ENCODE measurements at regions not wholly inside any gene's neighbourhood (a gene's known extent, or its start where the extent isn't known, plus 50 kb on each side); places are given as distances from the start of the nearest gene placed in this dataset.

DNA sequence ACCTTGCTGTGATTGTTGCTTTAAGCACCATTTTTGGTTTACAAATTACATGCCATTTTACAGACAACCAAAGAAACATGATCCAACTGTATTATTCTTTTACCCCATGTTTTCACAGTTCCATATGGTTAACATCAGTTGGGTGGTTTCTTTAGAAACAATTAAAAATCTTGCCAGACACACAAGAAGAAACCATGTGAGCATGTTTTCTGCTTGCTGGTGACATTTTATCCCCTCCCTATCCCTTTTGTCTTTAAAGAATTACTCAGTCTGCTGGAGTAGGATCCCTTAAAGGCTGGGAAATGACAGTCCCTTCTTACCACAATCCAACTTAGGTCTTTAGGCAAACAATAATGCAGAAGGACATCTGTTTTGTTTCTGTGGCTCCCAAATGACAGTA lies 121.8 kb upstream of the PLXNC1 start:
- no peak for DNase-seq (ENCODE audit: low read depth in 1 of 2, low spot score in 1 of 2)

DNA sequence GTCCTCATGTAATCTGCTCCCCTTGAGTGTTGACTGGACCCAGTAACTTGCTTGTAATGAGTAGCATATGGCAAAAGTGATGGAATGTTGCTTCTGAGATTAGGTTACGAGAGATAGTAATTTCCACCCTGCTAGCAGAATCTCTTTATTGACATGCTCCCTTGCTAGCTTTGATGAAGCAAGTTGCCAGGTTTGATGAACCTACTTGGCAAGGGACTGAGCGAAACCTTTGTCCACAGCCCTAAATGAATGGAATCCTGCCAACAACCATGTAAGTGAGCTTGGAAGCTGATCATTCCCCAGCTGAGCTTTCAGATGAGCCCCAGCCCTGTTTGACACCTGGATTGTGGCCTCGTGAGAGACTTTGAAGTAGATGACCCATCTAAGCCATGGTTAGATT lies 120.8 kb upstream of the PLXNC1 start:
- DNase-seq (ENCODE audit: low read depth in 1 of 2, low spot score in 1 of 2) = no peak

DNA sequence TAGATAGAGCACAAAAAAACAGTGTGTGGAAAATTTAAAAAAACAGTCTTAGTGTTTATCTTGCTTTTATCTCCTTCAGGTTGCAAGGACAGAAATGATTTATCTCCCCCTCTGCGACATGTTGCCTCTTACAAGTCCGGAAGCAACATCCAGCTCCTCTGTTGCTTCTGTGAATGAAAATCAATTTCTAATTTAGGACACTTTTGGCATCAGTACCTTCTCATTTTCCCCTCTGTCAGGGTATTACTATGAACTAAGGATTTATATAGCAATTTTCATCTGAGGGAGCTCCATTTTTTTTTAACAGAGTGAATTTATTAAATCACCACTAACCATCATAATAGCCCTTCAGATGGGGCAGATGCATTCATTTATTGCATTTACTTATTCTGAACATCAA lies 116.6 kb upstream of the PLXNC1 start:
- no peak for DNase-seq (ENCODE audit: low read depth in 1 of 2, low spot score in 1 of 2)

DNA sequence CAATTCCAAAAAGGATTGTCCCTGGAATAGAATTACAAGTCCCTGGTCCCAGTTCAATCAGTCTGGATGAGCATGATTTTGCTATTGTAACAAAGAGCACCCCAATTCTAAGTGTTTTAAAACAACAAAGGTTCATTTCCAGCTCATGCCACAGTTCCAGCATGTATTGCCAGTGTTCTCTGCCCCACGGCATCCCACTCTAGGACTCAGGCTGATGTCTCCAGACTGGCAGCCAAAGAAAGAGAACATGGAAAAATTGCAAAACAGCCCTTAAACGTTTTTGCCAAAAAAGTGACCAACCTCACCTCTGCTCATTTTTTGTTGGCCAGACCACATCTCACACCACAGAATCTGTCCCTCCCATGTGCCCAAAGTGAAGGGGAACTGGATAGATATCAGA lies 116.0 kb upstream of the PLXNC1 start:
- no peak for DNase-seq (ENCODE audit: low read depth in 1 of 2, low spot score in 1 of 2)

DNA sequence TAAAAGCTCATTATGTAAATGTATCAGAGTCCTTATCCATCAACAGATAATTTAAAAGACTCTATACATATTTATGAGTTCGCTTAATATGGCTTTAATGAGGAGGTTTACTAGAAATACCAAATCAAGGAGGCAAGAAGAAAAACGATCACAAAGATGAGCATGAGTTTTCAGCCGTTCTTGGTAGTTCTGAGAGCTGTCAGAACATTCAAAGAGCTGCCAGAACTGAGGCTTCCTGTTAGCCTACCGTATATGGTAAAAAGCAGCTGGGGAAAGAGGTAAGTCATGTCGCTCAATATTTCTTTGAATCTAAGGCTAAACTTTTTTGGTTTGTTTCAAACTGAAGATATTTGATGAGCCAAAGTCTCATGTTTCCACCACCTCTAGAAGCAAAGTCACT lies 115.3 kb upstream of the PLXNC1 start:
- no peak for DNase-seq (ENCODE audit: low read depth in 1 of 2, low spot score in 1 of 2)

DNA sequence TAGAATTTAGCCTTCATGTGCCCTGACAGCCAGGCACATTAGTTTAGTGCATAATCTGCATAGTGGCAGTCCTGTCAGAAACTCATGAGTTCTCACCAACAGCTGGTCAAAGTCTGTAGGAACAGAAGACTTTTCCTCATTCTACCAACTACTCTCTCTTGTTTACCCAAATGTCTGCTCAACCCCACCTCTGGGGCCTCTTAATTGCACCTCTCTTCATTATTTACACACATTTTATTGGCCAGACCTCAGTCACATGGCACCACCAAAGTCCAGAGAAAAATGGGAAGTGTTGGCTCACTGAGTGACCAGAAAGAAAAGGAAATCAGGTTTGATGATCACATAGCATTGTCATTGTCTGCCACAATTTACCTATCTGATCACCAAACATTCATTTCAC lies 114.6 kb upstream of the PLXNC1 start:
- no peak for DNase-seq (ENCODE audit: low read depth in 1 of 2, low spot score in 1 of 2)

DNA sequence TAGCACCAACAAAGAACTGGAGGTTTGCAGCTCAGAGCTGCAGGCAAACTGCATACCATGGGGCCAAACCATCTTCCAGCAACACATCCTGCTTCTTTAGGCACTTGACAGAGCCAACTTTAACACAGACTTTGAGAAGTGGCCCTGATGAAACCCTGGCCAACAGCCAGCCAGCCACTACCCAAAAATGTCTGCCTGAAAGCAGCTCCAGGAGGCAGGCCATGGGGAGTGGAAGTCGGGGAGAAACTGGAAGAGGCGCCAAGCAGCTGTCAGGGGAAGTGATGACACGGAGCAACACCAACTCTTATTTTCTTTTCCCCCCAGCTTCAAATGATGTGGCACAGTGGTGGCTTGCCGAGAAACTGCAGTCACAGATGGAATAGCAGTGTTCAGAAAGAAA lies 110.9 kb upstream of the PLXNC1 start:
- DNase-seq (ENCODE audit: low read depth in 1 of 2, low spot score in 1 of 2) = no peak

DNA sequence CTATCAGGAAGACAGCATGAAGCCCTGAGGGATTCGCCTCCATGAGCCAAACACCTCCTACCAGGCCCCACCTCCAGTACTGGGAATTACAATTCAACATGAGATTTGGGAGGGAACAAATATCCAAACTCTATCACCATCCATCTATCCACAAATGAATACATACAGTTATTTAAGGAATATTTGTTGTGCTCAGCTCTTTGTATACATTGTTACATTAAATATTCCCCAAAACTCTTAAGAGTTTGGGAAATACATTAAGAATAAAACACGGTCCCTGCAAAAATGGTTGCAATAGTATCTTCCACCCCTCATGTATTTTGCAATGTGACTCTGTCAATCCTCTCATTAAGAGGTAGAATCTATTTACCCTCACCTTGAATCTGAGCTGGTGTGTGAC lies 109.8 kb upstream of the PLXNC1 start:
- no peak for DNase-seq (ENCODE audit: low read depth in 1 of 2, low spot score in 1 of 2)

DNA sequence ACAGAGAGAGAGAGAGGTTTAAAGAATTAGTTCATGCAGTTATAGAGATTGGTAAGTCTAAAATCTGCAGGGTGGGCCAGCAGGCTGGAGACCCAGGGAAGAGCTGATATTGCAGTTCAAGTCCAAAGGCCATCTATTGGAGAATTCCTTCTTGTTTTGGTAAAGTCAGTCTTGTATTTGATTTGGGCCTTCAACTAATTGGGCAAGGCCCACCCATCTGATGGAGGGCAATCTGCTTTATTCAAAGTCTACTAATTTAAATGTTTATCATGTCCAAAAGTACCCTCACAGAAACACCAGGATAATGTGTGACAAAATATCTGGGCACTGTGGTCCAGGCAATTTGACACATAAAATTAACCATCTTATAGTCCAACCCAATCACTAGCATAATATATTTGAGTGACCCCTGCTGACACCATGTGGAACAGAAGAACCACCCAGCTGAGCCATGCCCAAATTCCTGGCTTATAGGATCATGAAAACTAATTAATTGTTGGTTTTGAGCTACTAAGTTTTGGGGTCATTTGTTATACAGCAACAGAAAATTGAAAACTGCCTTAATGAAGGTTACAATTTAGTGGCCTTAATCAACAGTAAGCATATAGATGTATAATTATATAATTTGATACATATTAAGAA lies 109.1 kb upstream of the PLXNC1 start:
- no peak for DNase-seq (ENCODE audit: low read depth in 1 of 2, low spot score in 1 of 2)

DNA sequence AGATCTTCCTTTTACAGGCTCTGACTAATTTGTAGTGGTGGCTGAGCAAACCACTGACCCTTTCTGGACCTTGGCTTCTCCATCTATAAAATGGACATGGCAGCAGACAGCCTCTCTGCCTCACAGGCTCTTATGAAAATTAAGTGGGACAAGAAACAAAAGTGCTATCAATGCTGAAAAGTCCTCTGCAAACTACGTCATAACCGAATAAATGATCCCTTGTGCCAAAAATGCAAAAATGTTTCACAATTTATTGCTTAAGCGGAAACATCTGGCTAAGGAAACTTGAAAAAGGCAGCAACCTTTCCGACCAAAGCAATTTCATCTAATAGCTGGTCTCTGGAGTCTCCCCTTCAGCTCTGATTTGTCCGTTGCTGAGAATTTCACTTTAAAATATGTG lies 108.5 kb upstream of the PLXNC1 start:
- no peak for DNase-seq (ENCODE audit: low read depth in 1 of 2, low spot score in 1 of 2)

DNA sequence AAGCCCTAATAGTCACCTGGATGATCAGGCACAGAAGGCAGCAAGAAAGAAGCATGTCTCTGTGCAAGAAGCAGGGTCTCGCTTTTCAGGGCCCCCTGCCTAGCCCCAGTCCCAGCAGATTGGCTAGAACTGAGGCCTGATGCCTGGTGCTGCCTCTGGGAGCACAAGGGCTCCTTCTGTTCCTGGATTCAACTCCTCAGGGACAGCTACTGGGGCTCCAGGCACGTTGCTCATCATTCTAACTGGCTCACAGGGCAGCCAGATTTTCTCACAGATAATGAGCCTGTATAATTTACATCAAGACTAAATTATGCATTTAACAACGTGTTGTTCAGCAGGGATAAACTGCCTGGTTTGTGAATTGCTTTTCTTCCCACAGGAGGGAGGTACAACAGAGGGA lies 106.5 kb upstream of the PLXNC1 start:
- no peak for DNase-seq (ENCODE audit: low read depth in 1 of 2, low spot score in 1 of 2)

DNA sequence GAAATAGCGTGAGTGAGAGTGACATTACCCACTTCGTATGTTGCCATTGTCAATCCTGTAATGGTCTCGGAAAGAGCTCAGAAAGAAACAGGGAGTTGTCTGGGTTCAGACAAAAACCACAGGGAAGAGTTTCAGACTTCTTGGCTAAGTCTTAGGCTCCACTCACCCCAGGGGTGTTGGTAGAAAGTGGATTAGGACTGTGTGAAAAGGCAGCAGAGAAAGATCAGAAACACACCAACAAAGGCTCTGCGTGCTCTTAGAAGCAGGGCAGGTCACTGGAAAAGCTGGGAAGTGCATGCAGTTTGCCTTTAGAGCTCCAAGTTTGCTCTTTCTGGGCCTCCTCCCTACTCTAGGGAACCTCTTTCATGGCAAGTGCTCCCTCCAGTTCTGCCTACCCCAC lies 106.1 kb upstream of the PLXNC1 start:
- no peak for DNase-seq (ENCODE audit: low read depth in 1 of 2, low spot score in 1 of 2)

DNA sequence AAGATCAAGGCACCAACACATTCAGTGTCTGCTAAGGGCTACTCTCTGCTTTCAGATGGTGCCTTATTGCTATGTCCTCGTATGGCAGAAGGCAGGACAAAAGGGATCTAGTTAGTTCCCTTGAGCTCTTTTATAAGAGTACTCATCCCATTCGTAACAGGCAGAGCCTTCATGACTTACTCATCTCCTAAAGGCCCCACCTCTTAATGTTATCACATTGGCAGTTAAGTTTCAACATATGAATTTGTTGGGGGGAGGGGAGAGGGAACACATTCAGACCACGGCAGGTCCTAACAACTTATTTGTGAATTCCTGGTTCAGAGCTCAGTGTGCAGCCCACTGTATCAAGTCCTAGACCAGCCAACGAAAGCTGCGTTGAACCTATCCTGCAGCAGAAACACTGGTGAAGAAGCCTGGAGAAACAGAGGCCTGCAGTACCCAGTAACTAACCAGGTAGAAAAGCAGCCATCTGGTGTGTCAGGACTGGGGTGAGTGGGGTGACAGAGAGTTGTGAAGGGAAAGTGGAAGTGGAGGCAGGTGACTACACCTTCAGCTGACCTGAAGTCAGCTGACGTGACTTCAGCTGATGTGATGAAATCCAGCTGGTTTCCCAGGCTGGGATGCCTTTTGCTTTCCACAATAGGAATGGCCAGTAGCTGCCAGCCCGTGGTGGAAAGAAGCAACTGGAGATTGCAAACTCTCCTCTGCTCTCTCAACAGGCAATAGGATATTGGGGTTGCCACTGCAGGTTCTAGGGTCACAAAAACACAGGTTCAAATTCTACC lies 101.6 kb upstream of the PLXNC1 start:
- DNase-seq (ENCODE audit: low read depth in 1 of 2, low spot score in 1 of 2) = no peak

DNA sequence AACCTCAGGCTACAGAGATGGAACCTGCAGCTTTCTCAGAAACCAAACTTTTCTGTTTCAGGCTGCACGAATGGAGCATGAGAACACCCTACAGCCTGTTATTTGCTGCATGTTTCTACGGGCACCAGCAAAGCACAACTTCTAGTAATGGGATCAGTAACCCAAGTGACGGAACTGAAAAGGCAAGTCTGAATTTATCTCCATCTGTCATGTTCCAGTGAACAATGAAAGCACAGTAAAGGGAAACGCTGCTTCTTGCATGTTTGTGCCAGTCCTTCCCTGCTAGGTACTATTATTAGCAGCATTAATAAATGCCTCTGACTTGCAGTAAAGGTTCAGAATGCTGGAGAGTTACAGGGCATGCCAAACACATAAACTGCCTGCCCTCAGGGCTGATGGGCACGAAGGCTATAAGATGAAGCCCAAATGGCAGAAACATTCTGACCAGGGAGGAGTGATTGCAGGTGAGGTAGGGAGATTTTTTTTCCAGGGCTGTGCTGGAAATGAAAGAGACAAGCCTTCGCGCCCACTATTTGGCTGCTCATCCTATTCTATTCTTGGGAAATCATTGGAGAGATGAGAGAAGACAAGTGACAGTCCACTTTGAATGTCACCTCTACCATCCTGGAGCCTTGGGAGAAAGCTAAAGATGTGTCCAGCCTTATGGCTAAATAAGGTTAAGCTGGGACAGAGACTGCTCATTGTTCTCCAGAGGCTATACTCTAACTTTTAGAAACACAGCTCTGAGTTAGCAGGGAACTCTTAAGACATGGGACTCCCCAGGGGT lies 100.4 kb upstream of the PLXNC1 start:
- no peak for DNase-seq (ENCODE audit: low read depth in 1 of 2, low spot score in 1 of 2)

DNA sequence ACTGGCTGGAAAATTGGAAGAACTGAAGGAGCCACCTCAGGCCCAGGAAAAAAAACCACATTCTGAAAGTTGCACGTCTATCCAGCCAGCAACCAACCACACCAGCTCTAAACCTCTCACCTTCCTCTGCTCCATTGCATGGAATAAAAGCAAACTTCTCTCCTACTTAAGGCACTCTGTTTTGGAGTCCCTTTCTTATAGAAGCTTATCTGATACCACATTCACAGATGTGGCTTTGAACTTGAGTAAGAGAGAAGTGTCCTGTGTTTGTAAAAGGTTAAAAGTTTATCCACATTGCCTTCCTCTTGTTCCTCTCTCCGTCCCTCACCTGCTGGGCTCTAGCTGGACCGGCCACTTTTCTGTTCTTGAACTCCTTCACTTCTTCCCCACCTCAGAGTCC lies 99.6 kb upstream of the PLXNC1 start:
- DNase-seq (ENCODE audit: low read depth in 1 of 2, low spot score in 1 of 2) = no peak

DNA sequence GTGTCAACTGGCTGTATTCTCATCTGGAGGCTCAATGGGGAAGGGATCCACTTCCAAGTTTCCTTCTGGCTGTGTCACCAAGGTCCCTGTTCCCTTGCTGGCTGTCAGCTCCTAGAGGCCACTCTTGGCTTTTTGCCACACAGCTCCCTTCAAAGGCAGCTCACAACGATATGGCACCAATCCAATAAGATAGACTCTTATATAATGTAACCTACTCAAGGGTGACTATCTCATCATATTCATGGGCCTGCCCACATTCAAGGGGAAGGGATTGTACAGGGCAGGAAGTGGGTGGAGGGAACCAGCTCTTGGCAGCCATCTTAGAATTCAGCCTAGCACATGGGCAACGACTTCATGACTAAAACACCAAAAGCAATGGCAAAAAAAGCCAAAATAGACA lies 98.7 kb upstream of the PLXNC1 start:
- DNase-seq (ENCODE audit: low read depth in 1 of 2, low spot score in 1 of 2) = no peak

DNA sequence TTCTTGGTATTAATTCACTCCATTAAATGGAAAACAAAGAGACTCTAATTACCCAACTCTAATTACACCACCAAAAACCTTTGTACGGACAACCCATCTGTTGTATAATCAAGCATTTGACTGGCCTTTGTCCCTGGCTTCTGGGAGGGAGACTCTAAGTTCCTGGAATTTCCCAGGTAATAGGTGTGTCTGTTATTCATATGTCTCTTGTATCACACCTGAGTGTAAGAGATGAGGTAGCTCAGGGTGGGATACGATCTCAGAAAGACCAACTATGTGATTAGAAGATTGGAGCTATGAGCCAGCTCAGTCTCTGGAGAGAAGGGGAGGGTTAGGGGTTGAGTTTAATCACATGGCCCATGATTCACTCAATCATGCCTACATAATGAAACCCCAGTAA lies 94.7 kb upstream of the PLXNC1 start:
- no peak for DNase-seq (ENCODE audit: low read depth in 1 of 2, low spot score in 1 of 2)

DNA sequence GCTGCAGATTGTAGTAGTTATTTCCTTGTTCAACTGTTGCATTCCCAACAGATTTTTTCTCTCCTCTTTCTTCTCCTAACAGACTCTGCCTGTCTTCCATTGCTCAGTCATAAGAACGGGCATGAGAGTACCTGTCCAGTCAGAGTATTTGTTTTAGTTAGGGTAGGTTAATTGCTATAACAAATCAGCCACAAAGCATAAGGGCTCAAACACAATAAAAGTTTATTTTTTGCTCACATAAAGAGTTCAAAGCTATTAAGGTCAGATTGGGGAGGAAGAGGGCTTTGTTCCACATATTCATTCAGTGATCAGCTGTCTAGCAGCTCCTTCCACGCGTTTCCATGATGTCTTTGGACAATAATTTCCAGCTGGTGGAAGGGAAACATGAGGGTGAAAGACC lies 92.8 kb upstream of the PLXNC1 start:
- DNase-seq (ENCODE audit: low read depth in 1 of 2, low spot score in 1 of 2) = no peak

DNA sequence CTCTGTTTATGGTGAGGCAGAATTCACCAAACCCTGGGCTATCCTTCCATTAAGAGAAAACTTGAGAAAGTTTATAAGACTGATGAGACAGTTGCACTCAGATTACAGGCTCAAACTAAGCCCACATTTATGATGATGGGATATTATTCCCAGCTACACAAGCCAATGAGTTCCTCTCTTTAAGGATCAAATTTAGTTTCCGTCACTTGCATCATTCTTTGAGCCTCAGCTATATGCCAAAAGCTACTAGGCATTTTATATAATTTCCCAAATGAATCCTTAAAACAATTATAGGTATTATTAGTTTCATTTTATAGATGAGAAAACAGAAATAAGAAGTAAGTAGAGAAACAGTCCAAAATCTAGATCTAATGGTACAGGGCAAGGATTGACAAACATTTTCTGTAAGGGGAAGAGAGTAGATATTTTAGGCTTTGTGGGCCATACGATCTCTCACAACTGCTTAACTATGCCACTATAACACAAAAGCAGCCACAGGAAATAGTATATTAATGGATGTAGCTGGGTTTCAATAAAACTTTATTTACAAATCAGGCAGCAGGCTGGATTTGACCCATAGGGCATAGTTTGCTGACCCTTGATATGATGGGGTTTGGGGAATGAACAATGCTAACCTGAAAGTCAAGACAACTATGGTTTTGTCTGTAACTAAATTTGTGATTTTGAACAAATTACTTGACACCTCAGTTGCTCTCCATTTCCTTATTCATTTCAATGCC lies 91.8 kb upstream of the PLXNC1 start:
- no peak for DNase-seq (ENCODE audit: low read depth in 1 of 2, low spot score in 1 of 2)

DNA sequence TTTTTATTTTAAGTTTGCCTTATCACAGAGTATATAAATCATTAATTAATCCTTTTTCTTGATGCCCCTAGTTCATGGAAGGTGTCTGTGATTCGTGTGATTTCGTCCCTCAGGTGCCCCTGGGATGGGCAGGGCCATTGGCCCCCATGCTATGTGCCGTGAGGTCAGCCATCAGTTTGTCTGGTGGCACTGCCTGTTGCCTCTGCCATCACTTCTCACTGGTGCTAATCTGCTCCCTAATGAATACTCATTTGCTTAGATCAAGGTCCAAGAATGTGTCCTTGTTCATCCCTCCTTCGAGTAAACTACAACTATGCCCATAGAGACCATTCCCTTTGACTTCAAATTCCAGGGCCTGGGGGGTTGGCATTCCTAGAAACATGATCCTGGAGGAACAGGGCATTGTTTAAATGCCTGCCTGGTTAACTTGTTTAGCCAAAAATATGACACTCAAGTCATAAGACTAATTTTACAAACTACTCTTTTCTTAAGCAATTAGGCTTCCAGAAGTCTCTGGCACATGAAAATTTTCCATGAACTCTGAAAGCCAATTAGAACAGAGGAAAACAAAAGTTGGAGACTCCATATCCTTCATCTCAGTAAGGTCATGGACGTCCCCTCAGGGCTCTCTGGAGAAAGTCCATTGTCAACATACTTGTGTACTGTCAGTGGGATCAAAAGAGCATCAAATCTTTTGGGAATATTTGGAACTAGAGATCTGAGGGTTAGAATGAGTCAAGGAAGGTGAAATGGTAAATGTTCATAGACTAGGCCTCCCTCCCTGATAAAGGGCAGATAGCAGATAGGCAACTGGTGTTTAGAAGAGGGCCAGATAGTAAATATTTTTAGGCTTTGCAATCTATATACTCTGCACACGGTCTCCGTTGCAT lies 90.9 kb upstream of the PLXNC1 start:
- no peak for DNase-seq (ENCODE audit: low read depth in 1 of 2, low spot score in 1 of 2)
